ENCODE measurements at regions not wholly inside any gene's neighbourhood (a gene's known extent, or its start where the extent isn't known, plus 50 kb on each side); places are given as distances from the start of the nearest gene placed in this dataset.

GRCh38 chr1:11414926-11415538 lies 63.9 kb upstream of the DISP3 start:
- DNase-seq, result no peak

GRCh38 chr1:11417162-11417561 lies 61.8 kb upstream of the DISP3 start:
- DNase-seq, result no peak

GRCh38 chr1:11418056-11418455 lies 60.9 kb upstream of the DISP3 start:
- DNase-seq, result no peak

- DNase-seq, result no peak
Observed at GRCh38 chr1:11421443-11421842, 57.5 kb upstream of the DISP3 start.

- DNase-seq, result no peak
Observed at GRCh38 chr1:11422686-11423085, 56.3 kb upstream of the DISP3 start.

- DNase-seq, result no peak
Observed at GRCh38 chr1:11426617-11427016, 52.3 kb upstream of the DISP3 start.

GRCh38 chr1:11428789-11429188 lies 50.2 kb upstream of the DISP3 start:
- DNase-seq, result no peak
